WERI-Rb-1 (cell line): ENCODE measurements at regions not wholly inside any gene's neighbourhood (a gene's known extent, or its start where the extent isn't known, plus 50 kb on each side); places are given as distances from the start of the nearest gene placed in this dataset.

ENCODE experiments used
- DNase-seq: peaks from one replicate; pipeline ENCODE4 v3.0.0-alpha.2; 2020
- H3K27ac ChIP-seq: fragments of 250-450 bp; sonication (Bioruptor Pico); 2 replicates; pipeline ENCODE4 v1.5.1; 2020; ENCODE audit warnings: mild to moderate bottlenecking, moderate library complexity
- H3K27me3 ChIP-seq: fragments of 250-450 bp; sonication (Bioruptor Pico); 2 replicates; pipeline ENCODE4 v1.5.1; 2021; ENCODE audit warnings: mild to moderate bottlenecking, low read depth, moderate library complexity; ENCODE audit not compliant: insufficient read depth, severe bottlenecking
- H3K36me3 ChIP-seq: fragments of 250-450 bp; sonication (Bioruptor Pico); 2 replicates; pipeline ENCODE4 v1.5.1; 2020; ENCODE audit warnings: mild to moderate bottlenecking, moderate library complexity
- H3K4me3 ChIP-seq: 2 replicates; pipeline ENCODE4 v1.5.1; 2011; ENCODE audit warnings: low read depth, mild to moderate bottlenecking, control low read depth, low read length
- H3K9me3 ChIP-seq: fragments of 250-450 bp; sonication (Bioruptor Pico); 2 replicates; pipeline ENCODE4 v1.5.1; 2021; ENCODE audit warnings: mild to moderate bottlenecking, moderate library complexity; ENCODE audit not compliant: severe bottlenecking
- CTCF ChIP-seq: IDR thresholded peaks from 2 replicates; pipeline ENCODE4 v1.5.1; 2011; ENCODE audit warnings: low read depth, mild to moderate bottlenecking, control low read depth, inconsistent platforms, low read length

DNA sequence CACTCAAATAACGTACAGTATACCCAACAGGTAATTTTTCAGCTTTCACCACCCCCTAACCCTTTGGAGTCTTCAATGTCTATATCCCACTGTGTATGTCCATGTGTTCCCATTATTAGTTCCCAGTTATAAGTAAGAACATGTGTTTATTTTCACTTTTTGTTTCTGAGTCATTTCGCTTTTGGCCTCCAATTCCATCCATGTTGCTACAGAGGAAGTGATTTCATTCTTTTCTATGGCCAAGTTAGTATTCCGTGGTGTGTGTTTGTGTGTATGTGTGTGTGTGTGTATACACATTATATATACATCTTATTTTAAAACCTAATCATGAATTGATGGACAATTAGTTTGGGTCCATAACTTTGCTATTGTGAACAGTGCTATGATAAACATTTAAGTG is 464.4 kb downstream of the CMPK2 start:
- no peak overlapping the region for H3K27ac ChIP-seq
- no peaks in the 10 kb centered on the region for H3K27me3 ChIP-seq
- no peak for DNase-seq
- no peak overlapping the region for H3K4me3 ChIP-seq
- no peak for TF ChIP-seq CTCF
- no peaks in the 10 kb centered on the region for H3K9me3 ChIP-seq
- no peaks in the 10 kb centered on the region for H3K36me3 ChIP-seq

- Histone ChIP-seq H3K4me3 (no peak overlapping the region), H3K36me3 (no peaks in the 10 kb centered on the region), H3K9me3 (no peaks in the 10 kb centered on the region), H3K27me3 (no peaks in the 10 kb centered on the region), H3K27ac (no peak overlapping the region)
- DNase-seq = no peak
- no peak for TF ChIP-seq CTCF
Measured at GRCh38 chr2:6408057-6408456, 457.6 kb downstream of the CMPK2 start.

DNA sequence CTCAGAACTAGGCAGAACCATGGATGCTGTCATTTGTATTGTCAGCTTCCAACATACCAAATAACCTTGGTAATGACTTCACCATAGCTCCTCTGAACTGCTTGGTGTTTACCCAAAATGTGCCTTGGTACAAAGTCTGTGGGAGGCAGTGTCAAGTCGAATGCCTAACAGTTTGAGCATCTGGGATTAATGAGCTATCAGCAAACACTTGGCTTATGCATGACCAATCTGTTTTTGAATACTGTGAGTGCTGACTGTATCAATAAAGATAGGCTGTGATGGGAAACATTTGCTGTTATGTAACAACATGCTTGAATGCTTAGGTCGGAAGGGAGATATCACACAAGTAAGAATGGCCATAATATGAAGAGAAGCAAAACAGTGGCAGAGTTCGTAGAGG is 455.4 kb downstream of the CMPK2 start:
- H3K4me3 ChIP-seq = no peak overlapping the region
- no peak for TF ChIP-seq CTCF
- no peak for DNase-seq
- no peaks in the 10 kb centered on the region for H3K9me3 ChIP-seq
- no peaks in the 10 kb centered on the region for H3K36me3 ChIP-seq
- no peak overlapping the region for H3K27ac ChIP-seq
- H3K27me3 ChIP-seq = no peaks in the 10 kb centered on the region

- Histone ChIP-seq H3K4me3 (no peak overlapping the region), H3K27ac (no peak overlapping the region), H3K9me3 (peaks cover 2% of the 10 kb centered on the region), H3K36me3 (no peaks in the 10 kb centered on the region), H3K27me3 (no peaks in the 10 kb centered on the region)
- TF ChIP-seq CTCF = no peak
- DNase-seq = no peak
Measured at GRCh38 chr2:6412533-6413091, 453.1 kb downstream of the CMPK2 start.

GRCh38 chr2:6417050-6417449 is 448.7 kb downstream of the CMPK2 start:
- H3K4me3 ChIP-seq = no peak overlapping the region
- H3K36me3 ChIP-seq = no peaks in the 10 kb centered on the region
- TF ChIP-seq CTCF = no peak
- H3K27ac ChIP-seq = no peak overlapping the region
- H3K9me3 ChIP-seq = peaks cover 3% of the 10 kb centered on the region
- no peak for DNase-seq
- no peaks in the 10 kb centered on the region for H3K27me3 ChIP-seq

GRCh38 chr2:6418291-6418690 is 447.4 kb downstream of the CMPK2 start:
- H3K27ac ChIP-seq = no peak overlapping the region
- no peaks in the 10 kb centered on the region for H3K27me3 ChIP-seq
- DNase-seq = no peak
- peaks cover 3% of the 10 kb centered on the region for H3K9me3 ChIP-seq
- no peak overlapping the region for H3K4me3 ChIP-seq
- no peaks in the 10 kb centered on the region for H3K36me3 ChIP-seq
- TF ChIP-seq CTCF = no peak
